Stomach (tissue), 4 donors: ENCODE measurements at regions not wholly inside any gene's neighbourhood (a gene's known extent, or its start where the extent isn't known, plus 50 kb on each side); places are given as distances from the start of the nearest gene placed in this dataset.

ENCODE experiments used
- CTCF ChIP-seq, 7 experiments: fragments of 450-650 bp in 4 of 7; fragments of 200-600 bp in 3 of 7; sonication (generic) in 3 of 7; IDR thresholded peaks; one replicate each; pipeline ENCODE4 v1.5.1; 2016 to 2019; ENCODE audit warnings: antibody characterized with exemption in 7 of 7, control low read depth in 2 of 7, mild to moderate bottlenecking in 1 of 7
- EP300 ChIP-seq: sonication (generic); formaldehyde crosslinking; IDR thresholded peaks from one replicate; pipeline ENCODE4 v1.6.1; 2017; ENCODE audit warnings: antibody characterized with exemption
- POLR2AphosphoS5 ChIP-seq, 3 donors: sonication (generic); formaldehyde crosslinking; IDR thresholded peaks; one replicate each; pipeline ENCODE4 v1.6.1; 2016; ENCODE audit warnings: antibody characterized with exemption in 3 of 3

- TF ChIP-seq CTCF (IDR thresholded peaks at IDR 0.05) = no peak
- no peak for TF ChIP-seq EP300
- TF ChIP-seq POLR2AphosphoS5 (IDR thresholded peaks at IDR 0.05) = no peak
Measured at GRCh38 chr5:2496891-2497290, 254.6 kb downstream of the IRX2 start.
